ENCODE measurements at regions not wholly inside any gene's neighbourhood (a gene's known extent, or its start where the extent isn't known, plus 50 kb on each side); places are given as distances from the start of the nearest gene placed in this dataset.

DNA sequence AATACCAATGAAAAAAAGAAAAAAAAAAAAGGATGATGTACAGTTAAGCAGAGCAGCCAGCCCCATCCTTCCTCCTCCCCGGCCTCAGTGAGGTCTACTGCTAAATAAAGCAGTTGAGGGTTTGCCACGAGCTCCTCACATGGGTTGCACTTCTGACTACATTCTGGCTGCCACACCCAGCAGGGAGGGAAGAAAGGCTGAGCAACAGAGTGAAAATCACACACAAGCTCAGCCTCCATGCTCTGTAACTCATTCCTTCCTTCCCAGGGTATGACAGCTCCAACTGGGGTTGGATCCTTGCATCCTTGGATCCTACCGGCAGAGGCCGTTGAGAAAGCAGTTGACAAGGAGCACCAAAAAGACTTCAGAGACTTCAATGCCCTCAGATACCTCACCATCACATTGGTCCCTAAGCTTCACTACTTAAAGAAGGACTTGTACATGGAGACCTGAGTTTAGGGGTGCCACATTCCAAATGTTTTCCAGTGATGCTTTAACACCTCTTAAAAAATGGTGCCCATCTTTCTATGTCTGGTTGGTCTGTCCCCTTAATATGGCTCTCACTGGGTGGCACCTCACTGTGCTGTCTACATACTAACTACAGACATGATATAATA lies 52.9 kb upstream of the PIK3CG start:
- TF ChIP-seq, protein P1, sequence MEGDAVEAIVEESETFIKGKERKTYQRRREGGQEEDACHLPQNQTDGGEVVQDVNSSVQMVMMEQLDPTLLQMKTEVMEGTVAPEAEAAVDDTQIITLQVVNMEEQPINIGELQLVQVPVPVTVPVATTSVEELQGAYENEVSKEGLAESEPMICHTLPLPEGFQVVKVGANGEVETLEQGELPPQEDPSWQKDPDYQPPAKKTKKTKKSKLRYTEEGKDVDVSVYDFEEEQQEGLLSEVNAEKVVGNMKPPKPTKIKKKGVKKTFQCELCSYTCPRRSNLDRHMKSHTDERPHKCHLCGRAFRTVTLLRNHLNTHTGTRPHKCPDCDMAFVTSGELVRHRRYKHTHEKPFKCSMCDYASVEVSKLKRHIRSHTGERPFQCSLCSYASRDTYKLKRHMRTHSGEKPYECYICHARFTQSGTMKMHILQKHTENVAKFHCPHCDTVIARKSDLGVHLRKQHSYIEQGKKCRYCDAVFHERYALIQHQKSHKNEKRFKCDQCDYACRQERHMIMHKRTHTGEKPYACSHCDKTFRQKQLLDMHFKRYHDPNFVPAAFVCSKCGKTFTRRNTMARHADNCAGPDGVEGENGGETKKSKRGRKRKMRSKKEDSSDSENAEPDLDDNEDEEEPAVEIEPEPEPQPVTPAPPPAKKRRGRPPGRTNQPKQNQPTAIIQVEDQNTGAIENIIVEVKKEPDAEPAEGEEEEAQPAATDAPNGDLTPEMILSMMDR (IDR thresholded peaks at IDR 0.05), result no peak
- no peak for TF ChIP-seq POLR2A (IDR thresholded peaks at IDR 0.05)
